PC-9 (cell line): ENCODE measurements at regions not wholly inside any gene's neighbourhood (a gene's known extent, or its start where the extent isn't known, plus 50 kb on each side); places are given as distances from the start of the nearest gene placed in this dataset.

Experiments
- BruUV-seq: library from RNA; stranded (reverse); fragments of 400-500 nt; replicated peaks from 2 replicates; lab custom pipeline; 2021; lab: Mats Ljungman, UMichigan
- CTCF ChIA-PET: fragments of 300-600 bp; sonication (Branson Sonifier 250); formaldehyde crosslinking; loops from one replicate; lab custom pipeline; 2022; ENCODE audit warnings: antibody characterized with exemption; lab: Charles Lee
- POLR2A ChIA-PET: fragments of 300-600 bp; sonication (Branson Sonifier 250); formaldehyde crosslinking; loops from one replicate; lab custom pipeline; 2022; ENCODE audit warnings: antibody characterized with exemption; ENCODE audit not compliant: unreplicated experiment; lab: Charles Lee
- DNase-seq, 2 experiments: peaks; one replicate each; pipeline versions ENCODE4 v3.0.0 to v3.0.0-alpha.2; 2015 to 2022; ENCODE audit warnings: mixed read lengths in 1 of 2
- H2AFZ ChIP-seq: fragments of 200-600 bp; sonication (generic); 2 replicates; pipeline ENCODE4 v1.8.1; 2017; ENCODE audit warnings: antibody characterized with exemption
- H3F3A ChIP-seq: fragments of 200-600 bp; sonication (generic); 2 replicates; pipeline ENCODE4 v1.8.1; 2017; ENCODE audit warnings: antibody characterized with exemption, mild to moderate bottlenecking, low read depth; ENCODE audit not compliant: insufficient read depth
- H3K27ac ChIP-seq: fragments of 200-600 bp; sonication (generic); 2 replicates; pipeline ENCODE4 v1.6.1; 2016; ENCODE audit warnings: mixed run types
- H3K27me3 ChIP-seq: fragments of 200-600 bp; sonication (generic); 2 replicates; pipeline ENCODE4 v1.6.1; 2016; ENCODE audit warnings: low read depth, mixed run types; ENCODE audit not compliant: insufficient read depth
- H3K36me3 ChIP-seq: fragments of 200-600 bp; sonication (generic); 2 replicates; pipeline ENCODE4 v1.6.1; 2016; ENCODE audit warnings: low read depth, mixed run types
- H3K4me1 ChIP-seq: fragments of 200-600 bp; sonication (generic); replicated peaks from 2 replicates; pipeline ENCODE4 v1.6.1; 2016; ENCODE audit warnings: mixed run types; ENCODE audit not compliant: insufficient read depth
- H3K4me2 ChIP-seq: fragments of 200-600 bp; sonication (generic); 2 replicates; pipeline ENCODE4 v1.6.1; 2017; ENCODE audit warnings: mixed run types
- H3K4me3 ChIP-seq: fragments of 200-600 bp; sonication (generic); 2 replicates; pipeline ENCODE4 v1.6.1; 2016; ENCODE audit warnings: mixed run types
- H3K79me2 ChIP-seq: fragments of 200-600 bp; sonication (generic); 2 replicates; pipeline ENCODE4 v1.6.1; 2017; ENCODE audit warnings: low read depth, mixed run types
- H3K9me2 ChIP-seq: fragments of 200-600 bp; sonication (generic); 2 replicates; pipeline ENCODE4 v1.8.1; 2017; ENCODE audit warnings: mild to moderate bottlenecking; ENCODE audit not compliant: insufficient read depth
- H3K9me3 ChIP-seq: fragments of 200-600 bp; sonication (generic); 2 replicates; pipeline ENCODE4 v1.8.1; 2016; ENCODE audit warnings: low read depth; ENCODE audit not compliant: insufficient read depth
- H4K20me1 ChIP-seq: fragments of 200-600 bp; sonication (generic); 2 replicates; pipeline ENCODE4 v1.8.1; 2017; ENCODE audit not compliant: insufficient read depth
- EZH2 ChIP-seq: fragments of 200-600 bp; sonication (generic); IDR thresholded peaks from 2 replicates; pipeline ENCODE4 v1.8.0; 2017; ENCODE audit warnings: antibody characterized with exemption, low read depth
- intact Hi-C: fragments of 100-400 bp; cut with micrococcal nuclease; formaldehyde crosslinking; loops from one replicate; pipeline ENCODE4 v1.10.0; 2022; ENCODE audit not compliant: unreplicated experiment
- TF ChIP-seq, protein P1 (sequence below): fragments of 200-600 bp; sonication (generic); conservative IDR thresholded peaks from 2 replicates; pipeline ENCODE4 v1.6.1; 2017; ENCODE audit warnings: mixed run types, antibody characterized with exemption, mild to moderate bottlenecking, moderate library complexity

DNA sequence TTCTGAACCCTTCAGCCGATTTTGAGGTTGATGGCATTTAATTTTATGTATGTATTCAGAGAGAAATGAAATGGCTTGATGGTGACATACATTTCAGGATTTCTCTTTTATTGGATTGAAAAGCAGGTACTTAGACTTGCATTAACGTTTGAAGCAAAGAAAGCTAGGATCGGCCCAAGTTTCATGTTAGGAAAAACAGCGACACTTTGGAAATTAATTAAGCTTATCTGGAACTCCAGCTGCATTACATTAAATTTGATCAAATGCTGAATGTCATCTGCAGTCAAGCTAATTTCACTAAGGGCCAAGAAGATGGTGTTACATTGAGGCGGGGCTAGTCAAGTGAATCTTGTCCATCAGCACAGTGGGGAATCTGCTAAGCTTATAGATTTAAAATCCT is 441.8 kb downstream of the IRS1 start:
- POLR2A ChIA-PET, result no interaction called here
- CTCF ChIA-PET, result no interaction called here

DNA sequence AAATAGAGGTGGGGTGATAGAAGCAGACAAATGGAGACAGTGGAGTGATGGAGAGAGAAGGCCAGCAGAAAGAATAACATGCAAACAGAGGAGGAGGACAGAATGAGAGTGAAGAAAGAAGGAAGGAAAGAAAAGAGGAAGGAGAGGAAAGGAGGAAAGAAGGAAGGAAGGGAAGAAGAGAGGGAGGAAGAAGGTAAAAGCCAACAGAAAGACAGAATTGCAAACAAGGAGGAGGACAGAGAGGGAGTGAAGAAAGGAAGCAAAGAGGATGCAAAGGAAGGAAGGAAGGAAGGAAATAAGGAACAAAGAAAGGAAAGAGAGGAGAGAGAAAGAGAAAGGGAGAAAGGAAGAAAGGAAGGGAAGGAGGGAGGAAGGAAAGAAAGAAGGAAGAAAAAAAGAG is 444.0 kb downstream of the IRS1 start:
- Histone ChIP-seq H3K27me3 (no peaks in the 10 kb centered on the region), H4K20me1 (no peaks in the 10 kb centered on the region), H3K4me1 (no peaks in the 10 kb centered on the region), H3K4me2 (no peak overlapping the region), H3K4me3 (no peak overlapping the region), H3K9me2 (no peaks in the 10 kb centered on the region), H3K9me3 (0 out of 2 replicates have a peak, but pooled peaks cover 5% of the 10 kb centered on the region), H3K79me2 (no peaks in the 10 kb centered on the region), H3K36me3 (no peaks in the 10 kb centered on the region), H2AFZ (no peak overlapping the region), H3K27ac (no peak overlapping the region), H3F3A (no peaks in the 10 kb centered on the region)
- DNase-seq, result no peak
- TF ChIP-seq, protein P1, sequence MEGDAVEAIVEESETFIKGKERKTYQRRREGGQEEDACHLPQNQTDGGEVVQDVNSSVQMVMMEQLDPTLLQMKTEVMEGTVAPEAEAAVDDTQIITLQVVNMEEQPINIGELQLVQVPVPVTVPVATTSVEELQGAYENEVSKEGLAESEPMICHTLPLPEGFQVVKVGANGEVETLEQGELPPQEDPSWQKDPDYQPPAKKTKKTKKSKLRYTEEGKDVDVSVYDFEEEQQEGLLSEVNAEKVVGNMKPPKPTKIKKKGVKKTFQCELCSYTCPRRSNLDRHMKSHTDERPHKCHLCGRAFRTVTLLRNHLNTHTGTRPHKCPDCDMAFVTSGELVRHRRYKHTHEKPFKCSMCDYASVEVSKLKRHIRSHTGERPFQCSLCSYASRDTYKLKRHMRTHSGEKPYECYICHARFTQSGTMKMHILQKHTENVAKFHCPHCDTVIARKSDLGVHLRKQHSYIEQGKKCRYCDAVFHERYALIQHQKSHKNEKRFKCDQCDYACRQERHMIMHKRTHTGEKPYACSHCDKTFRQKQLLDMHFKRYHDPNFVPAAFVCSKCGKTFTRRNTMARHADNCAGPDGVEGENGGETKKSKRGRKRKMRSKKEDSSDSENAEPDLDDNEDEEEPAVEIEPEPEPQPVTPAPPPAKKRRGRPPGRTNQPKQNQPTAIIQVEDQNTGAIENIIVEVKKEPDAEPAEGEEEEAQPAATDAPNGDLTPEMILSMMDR, result no peak
- no peak for TF ChIP-seq EZH2
- intact Hi-C loops, result no loop called here
- CTCF ChIA-PET, result no interaction called here
- no TSS peak for BruUV-seq
- POLR2A ChIA-PET, result no interaction called here

More for the DNA sequence above, 441.8 kb downstream of the IRS1 start:
- no peak overlapping the region for H3K4me2 ChIP-seq
- no peaks in the 10 kb centered on the region for H3K27me3 ChIP-seq
- H3K36me3 ChIP-seq, result no peaks in the 10 kb centered on the region
- no peak overlapping the region for H2AFZ ChIP-seq
- DNase-seq, result no peak
- TF ChIP-seq, protein P1, result no peak
- no peak for TF ChIP-seq EZH2
- intact Hi-C loops, result no loop called here
- no peaks in the 10 kb centered on the region for H3K9me2 ChIP-seq
- H3K79me2 ChIP-seq, result no peaks in the 10 kb centered on the region
- H3K9me3 ChIP-seq, result 0 out of 2 replicates have a peak, but pooled peaks cover 3% of the 10 kb centered on the region
- no peak overlapping the region for H3K27ac ChIP-seq
- no TSS peak for BruUV-seq
- H3K4me1 ChIP-seq, result no peaks in the 10 kb centered on the region
- H3K4me3 ChIP-seq, result no peak overlapping the region
- no peaks in the 10 kb centered on the region for H4K20me1 ChIP-seq
- no peaks in the 10 kb centered on the region for H3F3A ChIP-seq

DNA sequence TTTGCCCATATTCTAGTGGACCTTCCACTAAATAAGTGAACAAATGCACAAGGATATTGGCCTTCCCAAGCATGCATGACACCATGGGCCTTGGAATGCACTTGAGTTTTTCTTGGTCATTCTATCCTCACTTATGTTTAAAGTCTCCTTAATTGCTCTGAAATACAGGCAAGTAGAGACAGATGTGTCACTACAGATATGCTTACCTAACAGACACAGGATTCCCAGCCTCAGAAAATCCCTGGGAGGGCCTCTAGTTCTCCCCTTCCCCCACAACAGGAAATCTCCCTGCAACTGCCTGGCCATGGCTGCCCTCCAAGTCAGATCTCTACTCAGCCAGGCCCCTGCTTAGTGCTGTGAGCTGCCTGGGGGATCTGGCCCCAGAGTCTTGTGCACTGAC is 445.2 kb downstream of the IRS1 start:
- Histone ChIP-seq H3K27me3 (no peaks in the 10 kb centered on the region), H3K4me2 (no peak overlapping the region), H3K9me3 (0 out of 2 replicates have a peak, but pooled peaks cover 5% of the 10 kb centered on the region), H3F3A (no peaks in the 10 kb centered on the region), H3K9me2 (no peaks in the 10 kb centered on the region), H4K20me1 (no peaks in the 10 kb centered on the region), H3K79me2 (no peaks in the 10 kb centered on the region), H3K4me3 (no peak overlapping the region), H3K36me3 (no peaks in the 10 kb centered on the region), H3K4me1 (no peaks in the 10 kb centered on the region), H2AFZ (no peak overlapping the region), H3K27ac (no peak overlapping the region)
- CTCF ChIA-PET, result no interaction called here
- POLR2A ChIA-PET, result no interaction called here
- intact Hi-C loops, result no loop called here
- TF ChIP-seq EZH2, result no peak
- TF ChIP-seq, protein P1, result no peak
- no TSS peak for BruUV-seq
- DNase-seq, result no peak
